Iris pigment epithelial cell (primary cell): ENCODE measurements at regions not wholly inside any gene's neighbourhood (a gene's known extent, or its start where the extent isn't known, plus 50 kb on each side); places are given as distances from the start of the nearest gene placed in this dataset.

ENCODE experiments used
- DNase-seq: peaks from one replicate; pipeline ENCODE4 v3.0.0-alpha.2; 2011; ENCODE audit warnings: low read depth

GRCh38 chr14:95382747-95383146 is 63.0 kb upstream of the CLMN start:
- DNase-seq: no peak

DNA sequence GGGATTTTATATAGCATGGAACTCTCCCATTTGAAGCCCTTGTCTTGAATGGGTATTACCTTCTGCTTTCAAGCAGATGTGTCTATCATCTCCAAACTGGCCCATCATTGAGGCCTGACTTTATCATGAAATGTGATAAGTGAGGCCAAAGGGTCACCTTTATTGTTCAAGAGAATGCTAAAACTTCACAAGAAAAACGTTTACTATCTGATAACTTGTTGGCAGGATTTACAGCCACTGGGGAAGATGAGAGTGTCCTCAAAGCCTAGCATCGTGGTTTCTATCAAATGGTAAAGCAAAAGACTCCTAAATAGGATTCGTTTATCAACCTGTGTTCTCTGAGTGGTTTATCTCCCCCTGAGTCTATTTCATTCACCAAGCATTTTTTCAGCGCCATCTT is 62.0 kb upstream of the CLMN start:
- no peak for DNase-seq

DNA sequence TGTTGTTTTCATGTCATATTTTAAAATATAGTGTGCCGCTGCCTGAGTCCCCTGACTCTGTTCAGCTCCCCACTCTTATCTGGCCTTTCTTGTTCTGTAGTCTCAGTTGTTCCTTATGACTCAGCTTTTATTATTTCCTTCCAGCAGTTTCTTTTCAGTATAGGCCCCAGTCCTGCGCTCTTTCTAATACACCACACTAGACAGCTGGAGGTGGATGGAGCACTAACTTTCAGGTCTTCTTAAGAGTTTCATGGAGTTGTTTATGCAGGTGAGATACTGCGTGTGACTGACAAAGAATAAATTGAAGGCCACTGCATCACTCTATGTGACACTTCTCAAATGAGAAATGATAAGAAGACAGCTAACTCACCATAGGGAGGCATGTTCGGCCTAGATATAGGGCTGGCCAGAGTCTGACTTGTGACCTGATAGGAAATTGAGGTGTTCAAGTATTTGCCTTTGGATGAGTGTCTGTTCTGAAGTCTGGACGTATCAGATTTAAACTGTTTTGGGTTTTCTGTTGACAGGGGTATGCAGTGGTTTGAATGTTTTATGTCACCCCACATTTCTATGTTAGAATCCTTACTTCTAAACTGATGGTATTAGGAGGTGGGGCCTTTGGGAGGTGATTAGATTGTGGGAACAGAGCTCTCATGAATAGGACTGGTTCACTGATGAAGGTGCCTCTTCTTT is 60.8 kb upstream of the CLMN start:
- DNase-seq: no peak

GRCh38 chr14:95379634-95380033 is 59.9 kb upstream of the CLMN start:
- no peak for DNase-seq

GRCh38 chr14:95375539-95376109 is 55.9 kb upstream of the CLMN start:
- DNase-seq: no peak

GRCh38 chr14:95374239-95374997 is 54.7 kb upstream of the CLMN start:
- no peak for DNase-seq

DNA sequence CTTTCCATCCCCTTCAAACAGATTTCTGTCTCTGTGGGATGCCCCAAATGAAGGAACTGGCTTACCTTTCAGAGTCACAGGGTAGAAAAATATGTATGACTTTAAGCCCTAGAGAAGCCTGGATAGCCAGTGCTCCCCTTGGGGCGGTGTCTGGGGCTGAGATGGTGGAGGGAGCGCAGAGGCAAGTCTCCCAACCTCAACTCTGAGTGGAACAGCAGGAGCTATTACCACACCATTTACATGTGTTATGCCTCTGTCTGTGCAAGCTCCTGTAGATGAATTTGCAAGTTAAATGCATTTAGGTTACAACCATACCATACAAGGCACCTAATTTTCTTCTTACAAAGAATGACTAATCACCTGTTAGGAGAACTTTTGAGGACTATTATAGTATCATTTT is 50.4 kb upstream of the CLMN start:
- DNase-seq: no peak
